IMR-90 (cell line): ENCODE measurements at regions not wholly inside any gene's neighbourhood (a gene's known extent, or its start where the extent isn't known, plus 50 kb on each side); places are given as distances from the start of the nearest gene placed in this dataset.

Experiments
- ATAC-seq: fragments of 200-7000 bp; cut with Tn5 transposase; 2 replicates; pipeline ENCODE4 v1.9.1; 2020; ENCODE audit warnings: low read depth, mild to moderate bottlenecking, moderate library complexity
- BruUV-seq: library from RNA; stranded (reverse); fragments of 400-500 nt; replicated peaks from 2 replicates; lab custom pipeline; 2021; lab: Mats Ljungman, UMichigan
- CTCF ChIA-PET: fragments of 300-600 bp; formaldehyde crosslinking; extraction: SDS; loops from one replicate; lab custom pipeline; 2021; ENCODE audit warnings: antibody characterized with exemption; lab: Yijun Ruan, JAX
- POLR2A ChIA-PET: fragments of 300-600 bp; sonication (Branson Sonifier 250); formaldehyde crosslinking; loops from one replicate; lab custom pipeline; 2022; ENCODE audit warnings: antibody characterized with exemption; ENCODE audit not compliant: unreplicated experiment; lab: Charles Lee
- DNase-seq: peaks from one replicate; pipeline ENCODE4 v3.0.0; 2013
- H2AFZ ChIP-seq: replicated peaks from 2 replicates; pipeline ENCODE3; 2013; ENCODE audit warnings: low read length, mild to moderate bottlenecking; ENCODE audit not compliant: poor library complexity
- H2AK5ac ChIP-seq: 2 replicates; pipeline ENCODE4 v1.6.1; 2013; ENCODE audit warnings: low read depth, low read length, inconsistent platforms
- H2AK9ac ChIP-seq: replicated peaks from 2 replicates; pipeline ENCODE3; 2013; ENCODE audit warnings: mild to moderate bottlenecking, low read depth, low read length, moderate library complexity; ENCODE audit not compliant: poor library complexity
- H2BK120ac ChIP-seq: 2 replicates; pipeline ENCODE4 v1.6.1; 2013; ENCODE audit warnings: low read depth, low read length, inconsistent platforms
- H2BK15ac ChIP-seq: 3 replicates; pipeline ENCODE4 v1.6.1; 2013; ENCODE audit warnings: low read depth, low read length, inconsistent platforms
- H2BK20ac ChIP-seq: 2 replicates; pipeline ENCODE4 v1.6.1; 2013; ENCODE audit warnings: low read depth, mild to moderate bottlenecking, inconsistent platforms, low read length, moderate library complexity
- H2BK5ac ChIP-seq: 2 replicates; pipeline ENCODE4 v1.6.1; 2013; ENCODE audit warnings: mild to moderate bottlenecking, low read depth, low read length, inconsistent platforms; ENCODE audit not compliant: poor library complexity, severe bottlenecking
- H3K14ac ChIP-seq: replicated peaks from 2 replicates; pipeline ENCODE4 v1.6.1; 2013; ENCODE audit warnings: low read depth, low read length, inconsistent platforms
- H3K18ac ChIP-seq: 2 replicates; pipeline ENCODE4 v1.6.1; 2013; ENCODE audit warnings: low read depth, low read length, control low read depth
- H3K23ac ChIP-seq: 2 replicates; pipeline ENCODE4 v1.6.1; 2013; ENCODE audit warnings: low read depth, low read length, inconsistent platforms
- H3K27ac ChIP-seq: 2 replicates; pipeline ENCODE4 v1.5.1; 2013; ENCODE audit warnings: mild to moderate bottlenecking, control low read depth, low read length; ENCODE audit not compliant: insufficient read depth
- H3K27me3 ChIP-seq: 2 replicates; pipeline ENCODE4 v1.6.1; 2013; ENCODE audit warnings: low read length; ENCODE audit not compliant: control insufficient read depth, insufficient read depth
- H3K36me3 ChIP-seq: 2 replicates; pipeline ENCODE4 v1.6.1; 2013; ENCODE audit warnings: low read length, mixed read lengths; ENCODE audit not compliant: control insufficient read depth, insufficient read depth
- H3K4ac ChIP-seq: 2 replicates; pipeline ENCODE4 v1.6.1; 2013; ENCODE audit warnings: low read depth, low read length, inconsistent platforms
- H3K4me1 ChIP-seq: 2 replicates; pipeline ENCODE4 v1.6.1; 2013; ENCODE audit warnings: low read length, mixed read lengths; ENCODE audit not compliant: control insufficient read depth, insufficient read depth
- H3K4me2 ChIP-seq: 2 replicates; pipeline ENCODE4 v1.6.1; 2013; ENCODE audit warnings: low read depth, mild to moderate bottlenecking, control low read depth, low read length, moderate library complexity
- H3K4me3 ChIP-seq: 2 replicates; pipeline ENCODE4 v1.5.1; 2013; ENCODE audit warnings: low read depth, mild to moderate bottlenecking, control low read depth, low read length, moderate library complexity; ENCODE audit not compliant: insufficient read depth
- H3K56ac ChIP-seq: 2 replicates; pipeline ENCODE4 v1.6.1; 2013; ENCODE audit warnings: low read length, inconsistent platforms; ENCODE audit not compliant: insufficient read depth; ENCODE audit errors: extremely low read depth
- H3K79me1 ChIP-seq, 2 experiments: 2 replicates each; pipeline ENCODE4 v1.6.1; 2013; ENCODE audit warnings: low read length in 2 of 2, inconsistent platforms in 1 of 2, low read depth in 1 of 2
- H3K9ac ChIP-seq: 2 replicates; pipeline ENCODE4 v1.6.1; 2013; ENCODE audit warnings: low read depth, low read length, control low read depth
- H3K9me1 ChIP-seq: 2 replicates; pipeline ENCODE4 v1.6.1; 2013; ENCODE audit warnings: low read length, inconsistent platforms; ENCODE audit not compliant: insufficient read depth
- H3K9me3 ChIP-seq: 2 replicates; pipeline ENCODE4 v1.6.1; 2013; ENCODE audit warnings: low read length; ENCODE audit not compliant: control insufficient read depth, insufficient read depth
- H4K20me1 ChIP-seq: 2 replicates; pipeline ENCODE4 v1.6.1; 2013; ENCODE audit warnings: low read length, inconsistent platforms; ENCODE audit not compliant: insufficient read depth
- H4K5ac ChIP-seq: 2 replicates; pipeline ENCODE4 v1.6.1; 2013; ENCODE audit warnings: mild to moderate bottlenecking, low read depth, low read length, control low read depth
- H4K8ac ChIP-seq, 2 experiments: 2 replicates each; pipeline ENCODE4 v1.6.1; 2013; ENCODE audit warnings: low read depth in 2 of 2, low read length in 2 of 2, control low read depth in 1 of 2, inconsistent platforms in 1 of 2
- H4K91ac ChIP-seq: 2 replicates; pipeline ENCODE4 v1.6.1; 2013; ENCODE audit warnings: low read depth, low read length, inconsistent platforms; ENCODE audit not compliant: insufficient read depth
- BHLHE40 ChIP-seq: fragments of 150-350 bp; IDR thresholded peaks from 2 replicates; pipeline ENCODE4 v1.6.1; 2016; ENCODE audit warnings: mild to moderate bottlenecking, low read depth, low read length
- CEBPB ChIP-seq: IDR thresholded peaks from 2 replicates; pipeline ENCODE4 v1.6.1; 2012; ENCODE audit warnings: low read depth, low read length, improper control_type of control experiment
- CHD1 ChIP-seq: IDR thresholded peaks from 2 replicates; pipeline ENCODE4 v1.6.1; 2012; ENCODE audit warnings: low read depth, low read length, improper control_type of control experiment
- FOS ChIP-seq: fragments of 150-350 bp; IDR thresholded peaks from 2 replicates; pipeline ENCODE4 v1.6.1; 2016; ENCODE audit warnings: low read depth, low read length
- NFE2L2 ChIP-seq: fragments of 150-350 bp; IDR thresholded peaks from 2 replicates; pipeline ENCODE4 v1.6.1; 2016; ENCODE audit warnings: low read depth, mild to moderate bottlenecking, low read length
- SMC3 ChIP-seq: fragments of 150-350 bp; IDR thresholded peaks from 2 replicates; pipeline ENCODE4 v1.6.1; 2016; ENCODE audit warnings: low read depth, mild to moderate bottlenecking, antibody characterized with exemption, low read length, moderate library complexity
- USF2 ChIP-seq: fragments of 150-350 bp; IDR thresholded peaks from 2 replicates; pipeline ENCODE4 v1.6.1; 2017; ENCODE audit warnings: mild to moderate bottlenecking, antibody characterized with exemption, low read length, low read depth
- WGBS, 2 experiments: methylation state at CpG; one replicate each; pipeline versions ENCODE4 v1.1.5 to v1.1.7; 2013; ENCODE audit warnings: missing lambda C conversion rate in 2 of 2; ENCODE audit not compliant: insufficient read length in 1 of 2; ENCODE audit errors: extremely low coverage in 2 of 2; 5-methylcytosine and 5-hydroxymethylcytosine counted together
- dilution Hi-C: fragments of 300-500 bp; cut with HindIII; formaldehyde crosslinking; loops from one replicate; pipeline ENCODE4 v1.14.3; 2018; ENCODE audit warnings: low sequenced_read_pairs; ENCODE audit not compliant: unreplicated experiment
- in situ Hi-C: fragments of 300-500 bp; cut with MboI; formaldehyde crosslinking; loops from 3 replicates; pipeline ENCODE4 v1.14.3; 2019; ENCODE audit warnings: low sequenced_read_pairs, inconsistent platforms, mixed read lengths
- intact Hi-C: fragments of 100-400 bp; cut with micrococcal nuclease; formaldehyde crosslinking; loops from 2 replicates; pipeline ENCODE4 v1.10.0; 2022

DNA sequence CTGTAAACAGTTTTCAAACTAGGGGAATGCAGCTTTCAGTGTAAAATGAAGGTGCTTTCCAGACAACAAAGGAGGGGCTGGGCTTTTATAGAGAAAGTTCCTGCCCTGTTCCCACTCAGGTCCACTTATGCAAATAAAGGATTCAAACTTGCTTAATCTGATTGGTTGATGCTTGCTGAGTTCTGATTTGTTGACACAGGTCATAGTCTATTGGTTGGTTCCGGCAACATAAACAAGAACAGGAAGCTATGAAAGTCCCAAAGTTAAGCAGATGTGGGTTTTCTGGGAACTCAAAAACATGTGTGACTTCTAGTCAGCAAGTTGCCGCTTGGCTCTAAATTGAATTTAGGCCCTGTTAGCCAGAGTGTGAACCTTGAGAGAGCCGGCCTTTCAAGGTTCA is 194.2 kb upstream of the SVIL start:
- DNase-seq (no peak), ATAC-seq (no peak)
- Histone ChIP-seq H3K36me3 (no peaks in the 10 kb centered on the region), H3K4ac (no peak overlapping the region), H4K20me1 (no peaks in the 10 kb centered on the region), H2BK120ac (no peak overlapping the region), H2AK5ac (no peak overlapping the region), H2AK9ac (no peak overlapping the region), H2BK20ac (no peak overlapping the region), H3K9me3 (peaks cover 8% of the 10 kb centered on the region), H3K9me1 (no peaks in the 10 kb centered on the region), H3K14ac (no peak overlapping the region), H3K4me2 (no peak overlapping the region), H3K4me1 (no peaks in the 10 kb centered on the region), H3K23ac (no peak overlapping the region), H4K8ac (no peak overlapping the region), H3K9ac (no peak overlapping the region), H3K27me3 (peaks cover 2% of the 10 kb centered on the region; the same call in 1 of the 2 replicates), H2BK5ac (no peak overlapping the region), H3K18ac (no peak overlapping the region), H4K5ac (no peak overlapping the region), H3K4me3 (no peak overlapping the region), H4K91ac (no peak overlapping the region), H2BK15ac (no peak overlapping the region), H3K27ac (no peak overlapping the region), H2AFZ (no peak overlapping the region), H3K79me1 (no peaks in the 10 kb centered on the region), H3K56ac (no peak overlapping the region)
- CTCF ChIA-PET = no interaction called here
- intact Hi-C loops = no loop called here
- POLR2A ChIA-PET = no interaction called here
- in situ Hi-C loops = no loop called here
- TF ChIP-seq USF2 (no peak), CEBPB (no peak), NFE2L2 (no peak), CHD1 (no peak), BHLHE40 (no peak), SMC3 (no peak), FOS (no peak)
- dilution Hi-C loops = no loop called here
- BruUV-seq = no TSS peak
- 100% methylated on average over 2 of the region's 3 CpGs; no CpG with 5 or more reads in 1 of the 2 experiments for WGBS, 2 experiments
